CD4-positive, alpha-beta T cell treated with Interferon alpha-2 for 1 hour (primary cell): ENCODE measurements at regions not wholly inside any gene's neighbourhood (a gene's known extent, or its start where the extent isn't known, plus 50 kb on each side); places are given as distances from the start of the nearest gene placed in this dataset.
A peak's percentile ranks its signal among the peaks of the same experiment; 100 is the strongest.
"Not testable (repeated sequence)": the region's sequence is repeated elsewhere in the genome, so short reads cannot be mapped to it uniquely, and the experiment has no call there.

Experiments used
- DNase-seq, 2 donors: peaks; one replicate each; pipeline ENCODE4 v3.0.0-alpha.2; 2020 to 2022

DNA sequence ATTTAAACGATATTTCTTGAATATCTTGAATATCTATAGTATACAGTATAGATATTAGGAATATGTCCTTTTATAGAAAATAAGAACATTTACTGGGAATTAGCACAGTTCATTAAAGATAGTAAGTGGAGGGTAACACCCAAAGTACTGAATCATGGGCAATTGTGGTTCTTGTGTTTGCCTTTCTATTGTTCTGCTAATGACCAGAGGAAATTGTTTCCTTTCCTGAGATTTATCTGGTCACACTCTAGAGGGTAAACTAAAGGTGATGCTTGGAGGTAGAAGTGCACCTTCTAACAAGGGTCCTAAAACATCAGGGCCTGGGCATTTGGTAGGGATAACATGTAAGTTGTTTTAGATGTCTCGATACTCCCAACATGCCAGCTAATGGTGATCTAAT lies 241.3 kb upstream of the SFRP2 start:
- no peak for DNase-seq

DNA sequence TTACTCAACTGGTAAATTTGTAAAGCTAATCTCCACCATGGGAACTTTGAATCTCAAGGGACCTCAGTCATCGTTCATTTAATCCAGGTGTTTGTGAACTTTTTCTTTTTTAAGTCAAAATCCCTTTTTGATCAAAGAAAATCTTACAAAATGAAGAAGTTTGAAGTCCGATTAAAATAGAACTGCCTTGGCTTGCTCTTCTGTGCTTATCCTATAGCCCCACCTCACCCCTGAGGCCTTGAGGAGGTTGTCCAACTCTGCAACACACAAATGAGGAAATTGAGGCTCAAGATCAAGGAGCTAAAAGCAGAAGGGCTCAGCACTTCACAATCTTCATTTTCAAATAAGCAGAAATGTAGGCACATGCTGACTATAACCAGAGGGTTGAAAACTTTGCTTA lies 240.3 kb upstream of the SFRP2 start:
- DNase-seq, result no peak

DNA sequence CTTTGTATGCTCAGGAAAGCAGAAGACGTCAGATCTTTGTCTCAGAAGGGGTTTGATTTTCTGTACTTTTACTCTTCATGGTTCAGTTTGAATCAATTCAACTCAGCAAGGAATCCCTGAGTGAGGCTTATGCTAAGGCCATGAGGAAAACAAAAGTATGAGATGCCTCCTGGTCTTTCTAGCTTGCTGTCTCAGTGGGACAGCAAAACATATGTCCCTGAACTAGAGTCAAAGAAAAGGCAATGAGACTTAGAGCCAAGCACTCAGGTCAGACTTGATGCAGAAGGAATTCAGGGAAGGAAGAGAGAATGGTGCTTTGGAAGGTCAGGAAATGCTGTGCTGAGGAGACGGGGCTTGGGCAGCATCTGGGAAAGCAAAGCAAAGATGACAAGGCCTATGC lies 236.2 kb upstream of the SFRP2 start:
- no peak for DNase-seq

DNA sequence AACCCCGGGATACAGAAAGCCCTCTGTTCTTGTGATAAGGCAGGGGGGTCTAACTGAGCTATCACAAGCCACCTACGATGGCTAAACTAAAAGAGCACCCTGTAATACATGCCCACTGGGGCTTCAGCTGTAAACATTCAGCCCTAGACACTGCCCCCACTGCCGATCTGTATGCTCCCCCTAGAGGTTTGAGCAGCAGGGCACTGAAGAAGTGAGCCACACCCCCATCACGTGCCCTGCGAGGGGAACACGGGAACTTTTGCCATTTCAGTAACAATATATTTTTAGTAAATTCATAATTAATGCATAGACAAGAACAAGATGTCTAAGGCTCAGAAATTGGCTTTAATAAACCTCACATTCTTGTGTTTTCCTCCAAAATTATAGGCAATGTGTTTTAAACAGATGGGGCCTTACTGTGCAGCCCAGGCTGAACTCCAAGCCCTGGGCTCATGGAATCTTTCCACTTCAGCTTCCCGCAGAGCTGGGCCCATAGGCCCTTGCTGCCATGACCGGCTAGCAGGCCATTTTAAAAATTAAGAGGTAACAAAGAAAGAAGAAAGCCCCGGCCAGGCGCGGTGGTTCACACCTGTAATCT lies 235.3 kb upstream of the SFRP2 start:
- no peak for DNase-seq

DNA sequence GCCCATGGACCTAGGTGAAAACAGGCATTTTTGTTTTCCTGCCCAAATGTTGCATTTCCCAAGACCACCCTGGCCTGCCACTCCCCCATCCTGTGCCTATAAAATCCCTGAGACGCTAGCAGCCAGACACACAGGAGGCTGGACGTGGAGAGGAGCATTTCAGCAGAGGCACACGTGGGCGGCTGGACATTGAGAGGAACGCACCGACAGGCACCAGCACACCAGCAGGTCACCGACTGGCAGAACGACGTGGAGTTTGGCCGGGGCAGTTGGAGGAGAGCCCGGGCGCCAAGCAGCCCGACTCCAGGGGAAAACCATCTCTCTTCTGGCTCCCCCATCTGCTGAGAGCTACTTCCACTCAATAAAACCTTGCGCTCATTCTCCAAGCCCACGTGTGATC lies 234.8 kb upstream of the SFRP2 start:
- not testable (repeated sequence) for DNase-seq

DNA sequence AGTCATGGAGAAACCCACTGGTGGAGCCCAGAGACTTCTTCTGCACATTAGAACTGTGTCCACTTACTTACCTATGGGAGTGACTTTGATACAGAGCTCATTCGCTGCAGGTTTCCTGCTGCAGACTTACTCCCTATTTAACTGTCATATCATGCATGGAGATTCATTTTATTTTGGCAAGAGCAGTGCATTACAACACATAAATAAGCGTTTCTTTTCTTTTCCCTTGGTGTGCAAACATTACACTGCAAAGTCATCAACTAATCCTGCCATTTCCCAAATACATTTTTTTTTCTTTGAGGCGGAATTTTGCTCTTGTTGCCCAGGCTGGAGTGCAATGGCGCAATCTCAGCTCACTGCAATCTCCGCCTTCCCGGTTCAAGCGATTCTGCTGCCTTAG lies 230.9 kb upstream of the SFRP2 start:
- DNase-seq, result no peak

DNA sequence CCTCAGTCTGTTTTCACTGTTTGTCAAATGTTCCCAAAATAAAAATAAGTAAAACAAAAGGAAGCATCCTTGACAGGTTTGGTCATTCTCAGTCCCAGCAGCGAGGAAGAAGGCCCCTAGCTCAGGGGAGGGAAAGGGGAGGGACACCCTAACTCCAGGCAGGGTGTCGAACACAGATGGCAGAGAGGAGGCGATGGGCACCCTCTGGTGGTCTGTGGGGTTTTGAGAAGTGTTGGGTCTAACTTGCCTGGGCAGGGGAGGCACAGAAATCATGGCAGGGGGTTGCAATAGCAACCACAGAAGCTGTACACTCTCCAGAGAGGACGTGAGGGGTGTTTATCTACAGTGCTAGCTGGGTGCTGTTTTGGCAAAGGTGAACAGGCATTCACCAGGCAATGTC lies 229.8 kb upstream of the SFRP2 start:
- peak in 1 of 2 donors; percentile 15 for DNase-seq

DNA sequence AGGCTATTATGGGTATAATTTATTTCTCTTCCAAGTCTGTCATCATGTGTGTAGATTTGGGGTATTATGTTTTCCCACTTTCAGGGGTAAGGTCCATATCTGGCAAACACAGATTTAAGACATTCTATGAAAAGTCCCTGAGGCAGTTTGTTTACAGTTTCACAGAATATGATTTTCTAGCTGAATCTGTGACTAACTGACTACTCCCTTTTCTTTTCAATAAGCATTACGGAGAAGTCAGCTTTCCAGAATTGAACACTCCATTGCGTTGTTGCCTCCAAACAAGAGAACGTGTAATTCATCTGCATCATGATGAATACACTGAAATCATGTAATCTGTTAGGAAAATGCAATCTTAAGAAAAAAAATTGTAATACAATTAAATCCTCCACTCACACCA lies 226.7 kb upstream of the SFRP2 start:
- no peak for DNase-seq

DNA sequence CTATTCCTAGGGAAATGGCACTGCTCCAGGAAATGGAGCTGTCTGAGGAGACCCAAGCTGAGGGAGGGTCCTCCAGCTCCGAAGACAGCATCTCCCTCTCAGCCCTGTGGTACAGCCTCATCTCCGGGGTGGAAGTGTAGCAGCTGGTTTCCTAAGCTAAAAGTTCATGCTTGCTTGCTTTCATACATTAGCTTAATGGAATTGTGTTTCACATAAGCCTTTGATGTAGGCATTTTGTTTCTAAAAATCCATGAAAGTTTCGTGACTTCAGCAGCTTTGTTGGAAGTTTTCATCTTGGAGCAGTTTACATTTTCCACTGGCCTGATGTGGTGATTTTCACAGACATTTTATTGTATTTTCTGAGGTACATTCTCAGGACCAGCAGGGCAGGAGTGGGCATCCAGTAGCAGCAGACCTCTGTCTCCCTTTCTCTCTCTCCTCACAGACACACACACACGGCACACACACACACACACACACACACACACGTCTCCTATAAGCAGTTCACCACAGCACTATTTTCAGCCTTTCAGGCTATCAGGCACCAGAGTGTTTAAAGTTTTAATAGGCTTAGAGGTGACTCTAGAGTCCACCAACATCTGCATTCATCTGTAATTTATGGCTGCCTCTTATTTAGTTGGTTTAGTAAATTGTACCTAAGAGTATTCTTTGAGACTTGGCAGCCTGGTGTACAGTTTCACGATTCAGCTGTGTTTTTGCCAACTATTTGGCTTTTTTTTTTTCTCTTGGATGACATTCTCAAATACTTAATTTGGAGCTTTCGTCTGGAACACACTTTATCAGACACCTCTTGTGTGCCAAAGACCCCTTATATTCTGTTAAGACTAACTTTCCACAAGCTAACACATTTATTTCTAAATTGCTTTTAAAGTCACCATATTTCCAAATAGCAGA lies 225.8 kb upstream of the SFRP2 start:
- DNase-seq, result no peak

DNA sequence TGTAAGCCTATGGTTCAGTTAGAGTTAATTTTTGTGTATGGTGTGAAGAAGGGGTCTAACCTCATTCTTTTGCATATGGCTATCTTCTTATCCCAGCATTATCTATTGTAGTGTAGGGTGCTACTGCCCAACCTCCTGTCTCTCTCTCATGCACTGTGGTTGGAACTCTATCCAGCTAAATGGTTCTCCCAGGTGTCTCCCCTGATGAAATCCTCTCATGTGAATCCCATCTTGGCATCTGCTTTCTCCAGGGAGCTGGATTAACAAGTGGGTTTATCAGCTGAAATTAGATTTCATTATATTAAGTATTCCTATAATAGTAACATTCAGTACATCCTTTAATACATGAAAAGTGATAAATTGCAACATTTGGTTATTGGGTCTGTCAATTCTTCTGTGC lies 224.7 kb upstream of the SFRP2 start:
- DNase-seq, result no peak

DNA sequence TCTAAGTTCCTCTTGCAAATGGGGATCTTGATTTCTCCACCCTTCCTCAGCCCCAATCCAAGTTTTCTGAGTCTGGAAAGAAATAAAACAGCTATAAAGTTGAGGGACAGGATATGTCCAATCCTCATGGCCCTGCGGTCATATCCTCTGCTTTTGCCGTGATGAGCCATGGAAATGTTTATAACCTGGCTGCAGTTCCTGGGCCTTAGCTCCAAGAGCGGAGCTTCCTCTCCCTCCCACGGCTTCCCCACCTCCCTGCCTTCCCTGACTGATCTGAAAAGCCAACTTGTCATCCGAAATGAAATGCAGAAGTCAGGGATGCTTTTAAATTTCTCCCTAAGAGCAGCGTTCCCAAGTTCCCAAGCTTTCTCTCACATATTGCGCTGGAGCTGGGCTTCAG lies 221.5 kb upstream of the SFRP2 start:
- no peak for DNase-seq

DNA sequence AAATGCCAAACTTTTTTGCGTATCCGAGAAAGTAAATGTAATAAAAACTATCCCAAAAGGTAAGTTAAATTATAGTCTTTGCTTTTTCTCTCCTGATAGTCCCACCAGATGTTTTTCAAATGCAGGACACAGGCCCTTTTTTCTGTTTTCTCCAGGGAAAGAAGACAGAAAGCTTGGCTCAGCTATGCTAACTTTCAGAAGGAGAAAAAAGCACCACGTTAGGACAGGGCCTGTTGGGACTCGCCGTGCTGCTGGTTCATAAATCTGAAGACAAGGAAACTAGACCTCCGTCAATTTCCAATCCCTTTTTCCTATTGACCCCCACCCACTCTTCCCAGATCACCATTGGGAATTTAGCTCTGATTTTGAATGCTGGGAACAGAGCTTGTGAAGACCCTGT lies 220.9 kb upstream of the SFRP2 start:
- no peak for DNase-seq

DNA sequence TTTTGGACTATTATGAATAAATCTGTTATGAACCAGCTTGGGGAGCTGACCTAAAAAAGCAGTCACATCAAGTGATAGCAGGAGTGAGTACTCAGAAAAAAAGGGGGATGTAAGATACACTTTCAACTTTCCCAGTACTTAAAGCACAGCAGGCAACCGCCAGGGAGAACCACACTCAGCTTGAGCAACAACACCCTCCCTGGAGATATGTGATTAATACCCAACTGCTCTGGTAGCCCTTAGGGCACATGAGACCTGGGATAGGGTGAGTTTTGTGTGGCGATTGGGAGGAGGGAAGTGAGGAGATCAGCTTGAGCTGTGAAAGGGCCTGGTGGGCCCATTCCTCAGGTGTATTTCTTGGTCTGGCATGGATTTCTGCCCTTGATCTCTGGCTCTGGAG lies 220.3 kb upstream of the SFRP2 start:
- no peak for DNase-seq

DNA sequence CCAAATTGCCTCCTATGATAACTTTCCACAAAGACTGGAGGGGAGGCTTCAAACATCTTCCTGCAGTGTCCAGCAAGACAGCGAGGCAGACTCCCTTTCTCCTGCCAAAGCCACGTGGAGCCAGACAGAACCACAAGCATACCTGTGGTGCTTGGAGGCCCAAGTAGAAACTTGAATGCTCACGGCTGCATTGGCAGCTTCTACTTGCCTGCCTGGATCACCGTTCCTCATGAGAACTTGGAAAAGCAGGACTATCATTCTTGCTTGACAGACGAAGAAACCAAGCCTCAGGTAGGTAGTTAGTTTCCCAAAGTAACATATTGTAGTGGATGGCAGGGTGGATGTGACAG lies 216.3 kb upstream of the SFRP2 start:
- no peak for DNase-seq

DNA sequence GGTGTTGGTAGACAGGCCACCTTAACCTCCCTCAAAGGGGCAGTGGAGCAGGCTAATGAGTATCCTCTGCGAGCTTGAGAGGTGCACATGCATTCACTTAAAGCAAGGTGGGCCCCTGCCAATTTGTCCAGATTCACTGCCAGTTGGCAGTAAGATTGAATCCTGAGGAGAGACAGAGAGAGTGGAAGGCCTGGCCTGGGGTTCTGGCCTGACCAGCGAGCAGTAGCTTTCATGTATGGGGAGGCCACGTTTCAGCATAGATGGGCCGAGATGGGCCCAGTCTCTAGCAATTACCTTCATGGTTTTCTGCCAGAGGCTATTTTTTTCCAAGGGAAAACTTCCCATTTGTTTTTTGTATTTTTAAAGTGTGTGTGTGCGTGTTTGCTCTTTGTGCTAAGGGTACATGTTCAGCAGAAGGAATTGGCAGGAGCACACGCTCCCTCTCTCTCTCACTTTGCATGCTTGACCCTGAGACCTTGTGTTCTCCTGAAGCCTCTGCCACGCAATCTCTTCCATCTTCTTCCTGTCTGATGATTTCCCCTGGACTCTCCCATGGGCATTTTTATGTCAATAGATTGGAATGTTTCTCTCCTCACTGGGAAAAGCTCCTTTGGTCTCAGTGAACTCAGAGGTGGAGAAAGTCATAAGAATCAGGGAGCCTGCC lies 215.8 kb upstream of the SFRP2 start:
- DNase-seq, result no peak

DNA sequence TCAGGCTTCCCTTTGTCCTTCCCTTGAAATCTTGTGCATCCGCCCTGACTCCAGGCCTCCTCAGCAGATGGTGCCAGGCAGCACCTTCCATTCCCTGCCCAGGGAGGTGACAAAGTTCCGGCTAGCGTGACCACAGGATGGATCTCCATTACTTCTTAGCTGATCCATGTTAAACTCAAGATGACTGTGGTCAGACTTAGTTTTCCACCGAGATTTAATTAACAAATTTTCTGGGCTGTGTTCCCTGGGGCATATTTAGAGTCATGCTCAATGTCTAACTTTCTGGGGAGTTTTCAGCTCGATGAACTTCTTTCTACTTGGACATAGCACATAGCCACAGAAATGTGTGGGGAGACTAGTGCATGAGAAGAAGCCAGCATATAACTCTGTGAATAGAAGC lies 215.1 kb upstream of the SFRP2 start:
- DNase-seq, result no peak

DNA sequence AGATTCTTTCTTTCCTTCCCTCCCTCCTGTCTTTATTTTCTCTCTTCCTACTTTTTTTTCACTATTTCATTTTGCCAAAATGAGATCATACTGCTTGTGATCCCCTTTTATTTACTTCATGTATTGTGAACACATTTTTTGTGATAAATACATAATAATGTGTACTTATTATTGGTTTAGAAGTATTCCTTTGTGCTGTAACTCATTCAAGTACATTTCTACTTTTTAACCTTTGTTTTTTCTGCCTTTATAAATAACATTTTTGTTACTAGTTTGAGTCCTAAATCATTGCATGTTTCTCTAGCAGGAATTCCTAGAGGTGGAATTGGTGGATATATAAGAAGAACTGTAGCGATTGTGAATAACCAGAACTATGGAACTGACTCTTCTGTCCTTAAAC lies 214.5 kb upstream of the SFRP2 start:
- DNase-seq, result no peak

DNA sequence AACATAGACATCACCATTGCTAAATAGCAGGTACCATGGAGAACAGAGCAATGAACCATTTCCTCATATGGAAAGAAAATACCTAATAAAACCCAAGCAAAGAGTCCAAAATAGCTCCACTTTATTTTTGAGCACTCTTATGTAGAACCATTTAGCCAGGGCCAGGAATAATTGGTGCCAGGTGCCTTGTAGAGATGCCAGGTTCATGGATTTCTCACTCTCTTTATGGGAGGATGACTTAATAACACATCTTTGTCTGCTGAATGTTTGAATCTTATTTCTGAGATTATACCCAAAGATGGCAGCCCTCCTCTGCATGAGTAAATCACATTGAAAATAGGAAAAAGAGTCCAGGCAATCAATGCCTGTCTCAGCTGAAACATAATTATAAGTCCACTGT lies 212.3 kb upstream of the SFRP2 start:
- DNase-seq, result no peak

DNA sequence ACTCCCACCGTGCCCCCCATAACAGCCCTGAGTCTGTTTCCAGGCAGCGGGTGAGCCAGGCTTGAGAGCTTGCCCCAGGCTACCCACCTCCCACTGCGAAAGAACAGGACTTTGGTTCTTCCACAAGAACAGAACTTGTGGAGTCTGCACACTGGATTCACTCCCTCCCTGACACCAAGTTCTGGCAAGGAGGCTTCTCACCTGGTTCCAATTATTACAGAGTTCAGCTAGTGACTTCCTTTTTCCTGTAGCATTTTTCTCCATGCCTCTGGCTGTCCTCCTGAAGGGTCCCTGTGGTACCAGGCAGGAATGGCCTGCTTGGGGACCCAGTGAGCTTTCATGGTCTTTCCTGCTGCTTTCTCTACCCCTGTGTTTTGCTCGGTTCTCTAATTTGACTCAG lies 208.6 kb upstream of the SFRP2 start:
- no peak for DNase-seq

DNA sequence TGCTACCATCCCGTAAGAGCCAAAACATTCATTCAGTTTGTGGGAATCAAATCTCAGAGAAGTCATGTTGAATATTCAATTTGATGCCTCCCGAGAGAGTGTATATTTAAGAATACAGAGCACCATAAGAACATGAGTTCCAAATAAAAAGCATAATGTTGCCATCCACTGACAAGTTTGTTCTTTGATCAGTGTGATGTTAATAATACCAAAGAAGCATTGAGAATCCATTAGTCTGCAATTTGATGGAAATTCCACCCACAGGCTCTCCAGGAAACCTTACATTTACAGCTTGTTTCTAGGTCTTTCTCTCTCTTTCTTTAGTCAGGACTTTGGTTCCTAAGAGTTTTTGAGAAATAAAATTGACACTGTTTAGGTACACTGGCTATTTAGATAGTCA lies 200.6 kb upstream of the SFRP2 start:
- DNase-seq, result no peak

DNA sequence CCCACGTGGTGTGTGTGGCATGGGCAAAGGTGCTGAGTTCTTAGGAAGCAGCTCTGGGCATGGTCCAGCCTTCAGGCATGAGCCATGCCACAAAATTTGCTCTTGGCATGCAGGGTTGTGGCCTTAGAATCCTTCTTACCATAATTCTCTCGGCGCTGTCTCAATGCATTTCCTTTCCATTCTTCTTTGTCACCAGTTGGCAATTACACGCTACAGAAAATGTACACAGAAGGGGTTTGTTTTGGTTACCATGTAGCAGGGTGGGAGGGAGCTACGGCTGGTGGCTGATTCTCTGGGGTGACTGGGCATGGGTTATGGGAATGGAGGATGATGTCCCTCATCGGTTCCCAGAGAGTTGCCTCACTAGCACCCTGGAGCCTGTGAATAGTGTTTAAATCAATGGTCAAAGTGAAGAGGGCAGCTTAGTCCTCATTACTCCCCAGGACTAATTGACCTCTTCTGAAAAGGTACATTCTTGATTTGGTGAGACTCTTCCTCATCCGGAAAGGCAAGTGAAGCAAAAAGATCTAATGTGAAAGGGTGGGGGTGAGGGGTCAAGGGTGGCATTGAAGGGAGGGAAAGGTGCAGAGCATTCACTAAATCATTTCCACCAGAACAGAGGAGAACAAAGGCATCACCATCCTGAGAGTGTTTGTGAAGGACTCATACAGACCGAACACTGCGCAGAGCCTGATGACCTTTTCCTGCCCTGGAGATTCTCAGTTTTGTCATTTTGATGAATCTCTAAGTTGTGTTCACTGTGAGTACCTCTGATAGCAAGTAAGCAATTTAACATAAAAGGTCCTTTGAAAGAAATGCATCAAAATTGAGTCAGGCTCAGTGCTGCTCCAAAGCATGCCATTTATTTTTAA lies 199.8 kb upstream of the SFRP2 start:
- DNase-seq, result no peak

DNA sequence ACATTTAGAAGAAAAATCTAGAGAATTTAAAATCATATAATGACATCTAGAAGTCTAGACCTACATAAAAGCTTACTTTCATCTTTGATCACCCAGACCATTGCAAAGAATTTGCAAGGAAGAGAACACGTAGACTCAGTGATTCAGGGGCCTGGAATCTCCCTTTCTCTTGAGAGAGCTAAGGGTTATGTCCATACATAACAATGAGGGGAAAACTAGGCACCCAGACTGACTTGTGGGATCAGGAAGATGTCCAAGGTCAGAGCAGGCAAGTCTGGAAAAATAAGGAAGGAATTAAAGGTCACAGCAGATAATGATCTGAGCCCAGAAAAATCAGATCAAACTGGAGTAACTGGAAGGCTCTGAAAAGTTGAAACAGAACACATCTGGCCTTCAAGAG lies 198.4 kb upstream of the SFRP2 start:
- DNase-seq, result no peak

DNA sequence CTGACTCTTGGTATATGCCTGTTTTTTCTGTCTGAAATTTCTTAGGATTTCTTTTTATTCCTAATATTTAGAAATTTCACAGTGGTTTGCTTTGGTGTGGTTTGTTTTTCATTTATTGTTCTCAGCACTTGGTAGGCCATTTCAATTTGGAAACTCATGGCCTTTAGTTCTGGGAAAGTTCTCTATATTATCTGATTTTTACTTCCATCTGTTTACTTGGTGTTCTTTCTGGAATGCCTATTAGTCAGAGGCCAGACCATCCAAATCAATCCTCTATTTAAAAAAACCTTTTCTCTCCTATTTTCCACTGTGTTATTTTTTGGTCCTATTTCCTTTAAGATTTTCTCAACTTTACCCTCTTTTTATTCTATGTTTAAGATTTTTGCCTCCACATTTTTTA lies 188.1 kb upstream of the SFRP2 start:
- DNase-seq, result no peak
